GM23248 (cell line): ENCODE measurements at regions not wholly inside any gene's neighbourhood (a gene's known extent, or its start where the extent isn't known, plus 50 kb on each side); places are given as distances from the start of the nearest gene placed in this dataset.
"Not testable (repeated sequence)": the region's sequence is repeated elsewhere in the genome, so short reads cannot be mapped to it uniquely, and the experiment has no call there.

ENCODE experiments used
- EZH2 ChIP-seq: fragments of 200-600 bp; sonication (generic); IDR thresholded peaks from 2 replicates; pipeline ENCODE4 v1.6.1; 2018; ENCODE audit warnings: antibody characterized with exemption, mild to moderate bottlenecking; ENCODE audit not compliant: insufficient read depth, poor library complexity, severe bottlenecking
- EZH2phosphoT487 ChIP-seq: fragments of 200-600 bp; sonication (generic); IDR thresholded peaks from 2 replicates; pipeline ENCODE4 v1.6.1; 2018; ENCODE audit warnings: antibody characterized with exemption, moderate library complexity, mild to moderate bottlenecking, low read depth; ENCODE audit not compliant: insufficient read depth

DNA sequence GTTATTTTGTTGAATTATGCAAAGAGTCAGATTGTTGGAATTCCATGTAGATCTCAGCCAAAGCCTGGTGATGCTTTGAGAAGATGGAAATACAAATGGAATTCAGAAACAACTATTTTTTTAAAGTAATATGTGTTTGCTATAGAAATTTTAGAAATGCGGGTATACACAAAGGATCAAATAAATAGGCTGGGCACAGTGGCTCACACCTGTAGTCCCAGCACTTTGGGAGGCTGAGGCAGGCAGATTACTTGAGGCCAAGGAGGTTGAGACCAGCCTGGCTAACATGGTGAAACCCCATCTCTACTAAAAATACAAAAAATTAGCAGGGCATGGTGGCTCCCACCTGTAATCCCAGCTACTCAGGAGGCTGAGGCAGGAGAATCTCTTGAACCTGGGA, 155.1 kb downstream of the MYCN start:
- not testable (repeated sequence) for TF ChIP-seq EZH2phosphoT487, EZH2
